ENCODE measurements at regions not wholly inside any gene's neighbourhood (a gene's known extent, or its start where the extent isn't known, plus 50 kb on each side); places are given as distances from the start of the nearest gene placed in this dataset.

- no peak for DNase-seq (ENCODE audit: extremely low spot score, unreplicated experiment)
- no peak overlapping the region for H3K27ac Mint-ChIP-seq
- H3K9me3 Mint-ChIP-seq: no peaks in the 10 kb centered on the region
- no peak overlapping the region for H3K4me3 Mint-ChIP-seq
- no peaks in the 10 kb centered on the region for H3K36me3 Mint-ChIP-seq
- H3K27me3 Mint-ChIP-seq: peaks cover 34% of the 10 kb centered on the region
- TF ChIP-seq, protein P1, sequence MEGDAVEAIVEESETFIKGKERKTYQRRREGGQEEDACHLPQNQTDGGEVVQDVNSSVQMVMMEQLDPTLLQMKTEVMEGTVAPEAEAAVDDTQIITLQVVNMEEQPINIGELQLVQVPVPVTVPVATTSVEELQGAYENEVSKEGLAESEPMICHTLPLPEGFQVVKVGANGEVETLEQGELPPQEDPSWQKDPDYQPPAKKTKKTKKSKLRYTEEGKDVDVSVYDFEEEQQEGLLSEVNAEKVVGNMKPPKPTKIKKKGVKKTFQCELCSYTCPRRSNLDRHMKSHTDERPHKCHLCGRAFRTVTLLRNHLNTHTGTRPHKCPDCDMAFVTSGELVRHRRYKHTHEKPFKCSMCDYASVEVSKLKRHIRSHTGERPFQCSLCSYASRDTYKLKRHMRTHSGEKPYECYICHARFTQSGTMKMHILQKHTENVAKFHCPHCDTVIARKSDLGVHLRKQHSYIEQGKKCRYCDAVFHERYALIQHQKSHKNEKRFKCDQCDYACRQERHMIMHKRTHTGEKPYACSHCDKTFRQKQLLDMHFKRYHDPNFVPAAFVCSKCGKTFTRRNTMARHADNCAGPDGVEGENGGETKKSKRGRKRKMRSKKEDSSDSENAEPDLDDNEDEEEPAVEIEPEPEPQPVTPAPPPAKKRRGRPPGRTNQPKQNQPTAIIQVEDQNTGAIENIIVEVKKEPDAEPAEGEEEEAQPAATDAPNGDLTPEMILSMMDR (conservative IDR thresholded peaks at IDR 0.05): no peak
- H3K4me1 Mint-ChIP-seq (ENCODE audit: unreplicated experiment): no peaks in the 10 kb centered on the region
Measured at GRCh38 chr11:134625631-134626030, 213.6 kb upstream of the B3GAT1 start.

DNA sequence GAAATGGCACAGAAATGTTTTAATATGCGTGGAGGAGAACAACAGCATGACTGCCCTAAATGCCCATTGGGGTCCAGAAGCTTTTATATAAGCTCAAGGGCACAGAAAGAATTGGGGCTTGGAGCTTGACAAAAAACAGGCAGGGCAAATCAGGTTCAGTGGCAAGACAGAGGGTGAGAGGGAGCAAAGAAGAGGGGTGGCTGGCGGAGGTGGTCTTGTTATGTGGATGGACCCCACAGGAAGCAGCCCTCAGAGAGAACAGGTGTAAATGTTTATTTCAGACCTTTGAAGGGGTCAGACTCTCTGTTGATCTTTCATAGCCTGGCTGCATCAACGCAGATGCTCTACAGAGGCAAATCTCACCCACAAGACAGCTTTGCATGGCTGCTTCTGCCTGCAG lies 213.1 kb upstream of the B3GAT1 start:
- TF ChIP-seq, protein P1 (conservative IDR thresholded peaks at IDR 0.05): no peak
- H3K36me3 Mint-ChIP-seq: no peaks in the 10 kb centered on the region
- no peak for DNase-seq (ENCODE audit: extremely low spot score, unreplicated experiment)
- no peak overlapping the region for H3K27ac Mint-ChIP-seq
- no peaks in the 10 kb centered on the region for H3K4me1 Mint-ChIP-seq (ENCODE audit: unreplicated experiment)
- peaks cover 34% of the 10 kb centered on the region for H3K27me3 Mint-ChIP-seq
- no peaks in the 10 kb centered on the region for H3K9me3 Mint-ChIP-seq
- no peak overlapping the region for H3K4me3 Mint-ChIP-seq

DNA sequence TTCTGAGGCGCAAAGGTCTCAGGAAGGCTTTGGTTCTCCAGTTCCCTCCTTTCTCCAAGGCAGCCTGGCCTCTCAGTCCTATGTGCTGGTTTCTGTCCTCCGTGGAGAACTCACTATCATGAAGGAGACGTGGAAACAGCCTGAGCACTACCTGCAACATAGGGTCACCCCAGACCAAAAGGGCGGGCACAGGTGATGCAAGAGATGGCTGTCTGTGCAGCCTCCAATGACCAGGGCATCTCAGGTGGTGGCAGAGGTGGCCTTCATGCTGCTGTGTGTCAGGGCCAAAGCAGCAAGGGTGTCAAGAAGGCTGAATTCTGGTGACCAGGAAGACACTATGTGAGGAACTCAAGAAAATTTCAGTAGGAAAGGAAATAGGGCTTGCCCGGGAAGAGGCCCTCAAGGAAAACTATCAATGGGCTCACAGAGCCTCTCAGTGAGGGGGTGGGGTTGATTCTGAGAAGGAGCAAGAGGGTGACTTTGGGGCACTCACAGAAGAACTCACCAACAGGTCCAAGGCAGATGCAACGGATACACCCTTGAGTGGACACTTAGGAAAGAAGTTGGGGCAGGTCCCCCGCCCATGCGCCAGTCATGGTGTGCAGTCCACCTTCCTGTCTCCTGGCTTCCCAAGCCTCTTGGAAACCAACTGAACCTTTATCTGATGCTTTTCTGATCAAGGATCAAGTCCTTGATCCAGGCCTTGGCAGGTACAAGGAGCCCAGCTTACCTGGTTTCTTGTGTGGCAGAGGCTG lies 212.3 kb upstream of the B3GAT1 start:
- DNase-seq (ENCODE audit: extremely low spot score, unreplicated experiment): no peak
- H3K27me3 Mint-ChIP-seq: peaks cover 34% of the 10 kb centered on the region

GRCh38 chr11:134623711-134624110 lies 211.7 kb upstream of the B3GAT1 start:
- Mint-ChIP-seq H3K4me3 (no peak overlapping the region), H3K27ac (no peak overlapping the region), H3K4me1 (ENCODE audit: unreplicated experiment) (no peaks in the 10 kb centered on the region), H3K9me3 (no peaks in the 10 kb centered on the region), H3K27me3 (peaks cover 34% of the 10 kb centered on the region), H3K36me3 (no peaks in the 10 kb centered on the region)
- no peak for DNase-seq (ENCODE audit: extremely low spot score, unreplicated experiment)
- TF ChIP-seq, protein P1 (conservative IDR thresholded peaks at IDR 0.05): no peak

More for the DNA sequence above, 212.3 kb upstream of the B3GAT1 start:
- Mint-ChIP-seq H3K4me1 (ENCODE audit: unreplicated experiment) (no peaks in the 10 kb centered on the region), H3K36me3 (no peaks in the 10 kb centered on the region), H3K9me3 (no peaks in the 10 kb centered on the region), H3K27ac (no peak overlapping the region), H3K4me3 (no peak overlapping the region)
- TF ChIP-seq, protein P1 (conservative IDR thresholded peaks at IDR 0.05): no peak

DNA sequence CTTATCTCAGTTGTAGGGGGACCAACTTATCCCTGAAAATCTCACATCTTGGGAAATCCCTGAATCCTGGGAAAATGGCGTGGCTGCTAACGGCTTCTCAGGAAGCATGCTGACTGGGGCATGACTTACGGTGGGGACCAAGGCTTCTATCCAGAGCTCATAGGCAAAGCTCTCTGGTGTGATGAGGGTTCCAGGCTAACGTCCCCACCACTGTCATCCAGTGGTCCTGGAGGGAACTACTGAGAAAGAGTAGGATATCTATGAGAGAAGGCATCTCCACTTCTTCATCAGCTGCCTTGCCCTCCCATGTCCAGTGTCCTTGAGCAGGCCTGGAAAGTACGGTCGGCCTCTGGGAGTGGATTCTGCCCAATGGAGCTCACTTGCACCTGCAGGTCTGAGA lies 210.4 kb upstream of the B3GAT1 start:
- H3K27ac Mint-ChIP-seq: no peak overlapping the region
- DNase-seq (ENCODE audit: extremely low spot score, unreplicated experiment): no peak
- TF ChIP-seq, protein P1 (conservative IDR thresholded peaks at IDR 0.05): no peak

More for the DNA sequence above, 210.4 kb upstream of the B3GAT1 start:
- Mint-ChIP-seq H3K4me1 (ENCODE audit: unreplicated experiment) (no peaks in the 10 kb centered on the region), H3K9me3 (no peaks in the 10 kb centered on the region), H3K27me3 (peaks cover 27% of the 10 kb centered on the region), H3K4me3 (no peak overlapping the region), H3K36me3 (no peaks in the 10 kb centered on the region)

Measured in type B pancreatic cell (in vitro differentiated cells).